Left lung (tissue), 4 donors: ENCODE measurements at regions not wholly inside any gene's neighbourhood (a gene's known extent, or its start where the extent isn't known, plus 50 kb on each side); places are given as distances from the start of the nearest gene placed in this dataset.

Experiments used
- ATAC-seq: fragments of 200-7000 bp; cut with Tn5 transposase; one replicate; pipeline ENCODE4 v1.9.1; 2020; ENCODE audit warnings: moderate library complexity
- DNase-seq, 4 donors: peaks; one replicate each; pipeline ENCODE4 v3.0.0-alpha.2; 2013 to 2020
- H3K27ac ChIP-seq, 2 donors: fragments of 200-600 bp; sonication (generic) in 1 of 2; one replicate each; pipeline versions ENCODE4 v1.5.0 to v1.8.0; 2020 to 2021
- H3K27me3 ChIP-seq, 2 donors: fragments of 200-600 bp; sonication (generic) in 1 of 2; one replicate each; pipeline versions ENCODE4 v1.5.0 to v1.8.0; 2020 to 2021
- H3K36me3 ChIP-seq, 2 donors: fragments of 200-600 bp; sonication (generic) in 1 of 2; one replicate each; pipeline versions ENCODE4 v1.5.0 to v1.8.0; 2020 to 2021
- H3K4me1 ChIP-seq, 2 donors: fragments of 200-600 bp; one replicate each; pipeline ENCODE4 v1.8.0; 2021
- H3K4me3 ChIP-seq, 2 donors: fragments of 200-600 bp; sonication (generic) in 1 of 2; one replicate each; pipeline versions ENCODE4 v1.5.0 to v1.8.0; 2020 to 2021; ENCODE audit warnings: mild to moderate bottlenecking in 1 of 2
- H3K9me3 ChIP-seq, 2 donors: fragments of 200-600 bp; sonication (generic) in 1 of 2; one replicate each; pipeline versions ENCODE4 v1.5.0 to v1.8.0; 2020 to 2021
- CTCF ChIP-seq, 2 donors: fragments of 200-600 bp; sonication (generic) in 1 of 2; IDR thresholded peaks; one replicate each; pipeline versions ENCODE4 v1.5.0 to v1.8.0; 2021; ENCODE audit warnings: antibody characterized with exemption in 2 of 2
- intact Hi-C, 2 donors: fragments of 100-400 bp; cut with DNase I; formaldehyde crosslinking; loops; one replicate each; pipeline versions ENCODE4 v1.11.2 to v1.14.2; 2022
- donor health status: DM: no; HTN: yes; CAD: no.
- donor health status: DM: no; HTN: no; CAD: no.

- no peaks in the 10 kb centered on the region for H3K36me3 ChIP-seq
- no peaks in the 10 kb centered on the region for H3K27me3 ChIP-seq
- no peak for DNase-seq
- no peak for TF ChIP-seq CTCF (IDR thresholded peaks at IDR 0.05)
- ATAC-seq: no peak
- H3K4me3 ChIP-seq: no peak overlapping the region
- no peaks in the 10 kb centered on the region for H3K9me3 ChIP-seq
- no peaks in the 10 kb centered on the region for H3K4me1 ChIP-seq
- no peak overlapping the region for H3K27ac ChIP-seq
- intact Hi-C loops: no loop called here
These were observed 80.0 kb upstream of the FOXQ1 start for GRCh38 chr6:1231941-1232340.

- H3K27me3 ChIP-seq: no peaks in the 10 kb centered on the region
- H3K4me3 ChIP-seq: no peak overlapping the region
- no peak overlapping the region for H3K27ac ChIP-seq
- no peaks in the 10 kb centered on the region for H3K9me3 ChIP-seq
- ATAC-seq: no peak
- DNase-seq: no peak
- intact Hi-C loops: no loop called here
- no peak for TF ChIP-seq CTCF (IDR thresholded peaks at IDR 0.05)
- H3K36me3 ChIP-seq: no peaks in the 10 kb centered on the region
- no peaks in the 10 kb centered on the region for H3K4me1 ChIP-seq
These were observed 81.0 kb upstream of the FOXQ1 start for GRCh38 chr6:1230689-1231605.

- Histone ChIP-seq H3K9me3 (no peaks in the 10 kb centered on the region), H3K27me3 (no peaks in the 10 kb centered on the region), H3K36me3 (no peaks in the 10 kb centered on the region), H3K4me3 (no peak overlapping the region), H3K27ac (no peak overlapping the region), H3K4me1 (no peaks in the 10 kb centered on the region)
- ATAC-seq: no peak
- intact Hi-C loops: no loop called here
- DNase-seq: no peak
- no peak for TF ChIP-seq CTCF (IDR thresholded peaks at IDR 0.05)
These were observed 81.6 kb upstream of the FOXQ1 start for GRCh38 chr6:1230281-1230680.

- DNase-seq: no peak
- H3K4me1 ChIP-seq: no peaks in the 10 kb centered on the region
- H3K9me3 ChIP-seq: no peaks in the 10 kb centered on the region
- ATAC-seq: no peak
- H3K36me3 ChIP-seq: no peaks in the 10 kb centered on the region
- H3K4me3 ChIP-seq: no peak overlapping the region
- TF ChIP-seq CTCF (IDR thresholded peaks at IDR 0.05): no peak
- no peaks in the 10 kb centered on the region for H3K27me3 ChIP-seq
- intact Hi-C loops: no loop called here
- H3K27ac ChIP-seq: no peak overlapping the region
These were observed 82.1 kb upstream of the FOXQ1 start for GRCh38 chr6:1229808-1230207.

GRCh38 chr6:1229301-1229700, 82.6 kb upstream of the FOXQ1 start:
- H3K4me3 ChIP-seq: no peak overlapping the region
- intact Hi-C loops: no loop called here
- ATAC-seq: no peak
- no peaks in the 10 kb centered on the region for H3K4me1 ChIP-seq
- H3K27ac ChIP-seq: no peak overlapping the region
- H3K27me3 ChIP-seq: no peaks in the 10 kb centered on the region
- H3K36me3 ChIP-seq: no peaks in the 10 kb centered on the region
- no peak for DNase-seq
- no peak for TF ChIP-seq CTCF (IDR thresholded peaks at IDR 0.05)
- H3K9me3 ChIP-seq: no peaks in the 10 kb centered on the region
